HG02588 (cell line): ENCODE measurements at regions not wholly inside any gene's neighbourhood (a gene's known extent, or its start where the extent isn't known, plus 50 kb on each side); places are given as distances from the start of the nearest gene placed in this dataset.
"Not testable (repeated sequence)": the region's sequence is repeated elsewhere in the genome, so short reads cannot be mapped to it uniquely, and the experiment has no call there.

Experiments used
- ATAC-seq: cut with Tn5 transposase; IDR thresholded peaks from one replicate; pipeline ENCODE4 v1.9.1; 2021; ENCODE audit warnings: mild to moderate bottlenecking, moderate library complexity; ENCODE audit not compliant: unreplicated experiment

DNA sequence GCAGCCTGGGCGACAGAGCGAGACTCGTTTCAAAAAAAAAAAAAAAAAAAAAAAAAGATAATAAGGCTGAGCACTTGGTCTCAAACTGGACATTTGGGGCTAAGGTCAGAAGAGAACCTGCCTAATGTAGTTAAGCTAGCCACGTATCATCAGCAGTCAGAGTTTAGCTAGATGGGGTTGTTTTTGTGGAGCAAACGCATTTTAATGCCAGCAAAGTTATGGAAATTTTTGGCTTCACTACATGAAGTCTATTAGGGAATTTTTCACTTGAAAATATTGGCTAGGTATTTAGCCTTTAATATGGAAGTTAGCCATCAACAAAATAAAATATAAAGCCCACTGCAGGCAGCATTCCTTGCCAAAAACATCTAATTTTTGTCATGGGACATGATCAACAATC lies 902.9 kb upstream of the CDH18 start:
- not testable (repeated sequence) for ATAC-seq

DNA sequence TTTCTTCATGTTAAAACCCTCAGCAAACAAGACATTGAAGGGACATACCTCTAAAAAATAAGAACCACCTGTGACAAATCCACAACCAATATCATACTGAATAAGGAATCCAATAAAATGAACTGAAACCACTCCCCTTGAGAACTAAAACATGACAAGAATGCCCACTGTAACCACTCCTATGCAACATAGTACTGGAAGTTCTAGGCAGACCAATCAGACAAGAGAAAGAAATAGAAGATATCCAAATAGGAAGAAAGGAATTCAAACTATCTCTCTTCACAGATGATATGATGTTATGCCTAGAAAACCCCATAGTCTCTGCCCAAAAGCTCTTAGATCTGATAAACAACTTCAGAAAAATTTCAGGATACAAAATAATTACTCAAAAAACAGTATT lies 887.7 kb upstream of the CDH18 start:
- ATAC-seq, result not testable (repeated sequence)

DNA sequence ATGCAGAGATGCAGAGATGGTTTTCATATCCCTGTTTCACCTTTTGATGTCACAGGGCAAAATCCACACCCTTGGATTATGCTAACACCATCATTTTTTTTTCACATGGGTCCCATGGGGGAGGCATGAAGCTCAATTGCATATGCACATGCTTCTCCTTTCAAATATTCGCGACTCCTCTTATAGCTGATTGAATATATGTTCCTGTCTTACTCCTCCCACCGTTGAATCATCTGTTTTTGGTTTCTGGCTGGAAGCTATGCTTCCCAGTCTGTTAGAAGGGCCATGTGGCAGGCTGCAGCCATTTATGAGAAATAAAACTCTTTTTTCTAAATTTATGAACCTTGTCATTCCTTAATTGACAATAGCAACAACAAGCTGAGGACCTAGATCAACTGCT lies 877.9 kb upstream of the CDH18 start:
- not testable (repeated sequence) for ATAC-seq

DNA sequence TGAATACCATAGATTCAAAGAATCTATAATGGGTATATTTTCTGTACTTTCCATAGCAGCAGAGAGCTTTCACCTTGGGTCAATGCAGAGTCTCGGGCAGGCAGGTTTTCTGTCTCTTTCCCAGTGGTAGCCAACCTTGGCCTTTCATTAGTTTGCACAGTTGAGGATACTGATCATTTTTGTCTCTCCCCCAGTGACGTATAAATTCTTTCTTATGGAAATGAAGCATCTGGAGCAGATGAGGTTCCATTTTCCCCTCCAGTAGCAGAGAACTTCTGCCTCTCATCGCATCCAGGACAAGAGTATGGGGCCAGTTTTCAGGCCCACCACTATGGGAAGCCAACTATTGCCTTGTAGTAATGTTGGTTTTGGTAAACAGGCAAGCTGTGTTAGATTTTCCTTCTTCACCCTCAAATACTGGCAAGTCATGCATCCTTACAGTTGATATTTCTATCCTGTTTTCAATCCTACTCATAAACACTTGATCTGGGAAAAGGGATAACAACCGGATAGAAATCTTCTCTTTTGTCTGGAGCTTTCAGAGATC lies 845.2 kb upstream of the CDH18 start:
- ATAC-seq, result no peak

DNA sequence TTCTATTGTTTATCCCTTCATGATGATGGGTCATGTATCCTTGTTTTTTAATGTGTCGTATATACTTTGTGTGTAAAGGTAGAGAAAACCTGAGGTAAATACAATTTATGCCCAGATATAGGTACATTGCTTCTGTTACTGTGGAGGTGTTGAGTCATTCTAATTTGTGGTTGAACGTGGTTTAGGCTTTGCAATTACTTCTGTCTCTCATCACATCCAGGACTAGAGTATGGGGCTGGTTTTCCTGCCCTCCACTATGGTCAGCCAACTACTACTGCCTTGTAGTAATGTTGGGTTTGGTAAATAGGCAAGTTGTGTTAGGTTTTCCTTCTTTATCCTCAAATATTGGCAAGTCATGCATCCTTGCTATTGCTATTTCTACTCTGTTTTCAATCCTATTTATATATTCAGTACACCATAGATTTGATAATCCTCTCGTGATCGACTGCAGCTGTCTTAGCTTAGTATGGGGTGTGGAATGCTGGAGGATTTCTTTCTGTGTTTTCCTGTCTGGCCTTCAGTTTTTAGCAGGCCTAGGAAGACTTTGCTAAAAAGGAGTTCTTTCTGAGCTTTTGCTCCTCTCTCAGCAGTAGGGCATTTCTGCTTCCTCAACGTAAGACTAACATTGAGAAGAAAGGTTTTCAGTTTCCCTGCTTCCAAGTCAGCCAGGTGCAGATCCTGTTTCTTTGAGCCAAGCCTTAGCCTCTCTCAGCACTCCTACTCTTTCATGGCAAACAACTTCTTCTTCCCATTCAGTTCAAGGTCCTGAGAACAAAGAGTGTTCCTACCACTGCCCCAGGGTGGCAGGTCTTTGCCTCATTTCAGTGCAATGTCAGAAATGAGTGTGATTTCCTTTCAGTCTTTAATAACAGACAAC lies 844.4 kb upstream of the CDH18 start:
- no peak for ATAC-seq

DNA sequence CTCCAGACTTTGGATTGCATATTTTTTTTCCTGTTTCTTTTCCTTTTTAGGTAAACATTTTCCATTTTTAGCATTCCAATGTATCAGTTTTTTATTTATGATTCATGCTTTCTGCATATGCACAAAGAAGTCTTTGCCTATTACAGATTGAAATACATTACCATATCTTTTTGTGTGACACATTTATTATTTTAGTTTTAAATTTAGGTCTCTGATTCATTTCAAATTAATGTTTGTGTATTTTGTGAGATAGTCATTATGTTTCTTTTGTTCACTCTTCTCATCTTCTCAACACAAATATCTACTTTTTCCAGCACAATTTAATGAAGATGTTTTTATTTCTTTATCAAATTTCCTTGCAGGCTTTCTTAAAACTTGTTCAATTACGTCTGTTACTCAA lies 838.0 kb upstream of the CDH18 start:
- not testable (repeated sequence) for ATAC-seq

DNA sequence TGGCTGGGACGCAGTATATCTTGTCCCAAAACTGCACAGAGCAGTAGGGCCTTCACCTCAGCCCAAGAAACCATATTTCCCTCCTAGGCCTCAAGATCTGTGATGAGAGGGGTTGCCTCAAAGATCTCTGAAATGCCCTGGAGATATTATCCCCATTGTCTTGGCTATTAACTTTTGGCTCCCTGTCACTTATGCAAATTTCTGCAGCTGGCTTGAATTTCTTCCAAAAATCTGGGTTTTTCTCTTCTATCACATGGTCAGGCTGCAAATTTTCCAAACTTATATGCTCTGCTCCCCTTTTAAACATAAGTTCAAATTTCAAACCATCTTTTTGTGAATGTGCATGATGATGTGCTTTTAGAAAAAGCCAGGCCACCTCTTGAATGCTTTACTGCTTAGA lies 809.2 kb upstream of the CDH18 start:
- ATAC-seq, result not testable (repeated sequence)

DNA sequence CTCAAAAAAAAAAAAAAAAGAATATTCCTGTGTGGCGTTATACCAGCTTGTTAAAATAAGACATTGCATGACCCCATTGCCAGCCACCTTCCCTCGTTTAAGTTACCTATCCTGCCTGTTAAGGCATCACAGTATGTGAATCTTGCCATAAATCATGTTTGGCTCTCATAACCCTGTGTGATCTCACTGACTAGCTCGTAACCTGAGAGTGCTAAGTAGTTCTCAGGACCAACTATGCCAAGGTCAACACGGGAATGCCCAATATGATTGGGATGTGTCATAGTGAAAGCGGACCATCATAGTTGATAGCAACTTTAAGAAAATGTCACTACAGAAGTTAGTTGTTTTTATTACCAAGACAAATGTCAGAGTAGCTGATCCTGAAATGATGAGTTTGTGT lies 796.8 kb upstream of the CDH18 start:
- not testable (repeated sequence) for ATAC-seq

DNA sequence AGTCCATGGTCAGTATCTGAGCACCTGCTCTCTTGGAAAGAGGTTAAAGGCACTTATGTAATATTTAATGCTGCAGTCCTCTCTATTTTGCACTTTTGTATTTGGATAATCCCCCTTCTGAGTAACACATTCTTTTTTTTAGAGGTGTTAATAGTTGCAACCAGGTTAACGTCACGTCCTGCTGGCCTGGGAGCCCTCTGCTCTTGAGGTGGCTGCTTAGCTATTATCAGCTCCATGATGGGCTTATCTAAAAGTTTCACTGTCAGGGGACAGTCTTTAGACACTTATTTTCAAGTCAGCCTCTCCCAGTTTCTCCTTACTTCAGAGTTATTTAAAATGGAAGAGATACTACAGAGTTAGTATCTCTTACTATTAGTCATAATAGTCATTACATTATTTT lies 795.5 kb upstream of the CDH18 start:
- ATAC-seq, result not testable (repeated sequence)

DNA sequence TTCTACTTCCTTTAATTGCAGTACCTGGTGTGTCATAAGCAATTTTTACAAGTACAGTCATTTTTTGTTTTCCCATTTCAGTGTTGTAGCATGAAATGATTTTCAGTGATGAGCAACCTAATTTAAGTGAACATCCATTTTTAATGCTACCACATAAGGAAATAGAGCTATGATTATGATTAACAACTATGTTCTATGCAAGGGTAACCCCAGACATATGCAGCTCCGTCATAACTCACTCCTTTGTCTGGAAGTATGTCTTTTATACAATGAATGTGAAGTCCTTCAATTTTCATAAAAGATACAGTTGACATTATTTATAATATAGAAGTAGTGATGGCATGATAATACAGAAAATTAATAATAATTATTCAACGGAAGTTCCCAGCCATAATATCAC lies 783.3 kb upstream of the CDH18 start:
- ATAC-seq, result not testable (repeated sequence)

DNA sequence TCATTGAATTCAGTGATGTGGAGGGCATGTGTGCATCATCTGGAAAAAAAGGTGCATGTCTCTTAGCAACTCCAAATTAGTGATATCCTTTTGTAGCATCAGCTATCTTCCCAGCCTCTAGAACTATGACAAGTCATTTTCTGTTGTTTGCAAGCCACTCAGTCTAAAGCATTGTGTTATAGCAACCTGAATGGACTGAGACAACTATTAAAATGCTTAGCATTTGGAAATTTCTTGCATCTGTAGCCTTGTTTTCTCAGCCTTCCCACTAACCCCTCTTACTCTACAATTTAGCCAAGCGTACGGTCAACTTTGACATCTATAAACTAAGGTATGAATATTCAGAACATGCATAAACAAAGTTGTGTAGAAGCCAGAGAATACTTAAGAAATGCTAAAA lies 777.1 kb upstream of the CDH18 start:
- not testable (repeated sequence) for ATAC-seq

DNA sequence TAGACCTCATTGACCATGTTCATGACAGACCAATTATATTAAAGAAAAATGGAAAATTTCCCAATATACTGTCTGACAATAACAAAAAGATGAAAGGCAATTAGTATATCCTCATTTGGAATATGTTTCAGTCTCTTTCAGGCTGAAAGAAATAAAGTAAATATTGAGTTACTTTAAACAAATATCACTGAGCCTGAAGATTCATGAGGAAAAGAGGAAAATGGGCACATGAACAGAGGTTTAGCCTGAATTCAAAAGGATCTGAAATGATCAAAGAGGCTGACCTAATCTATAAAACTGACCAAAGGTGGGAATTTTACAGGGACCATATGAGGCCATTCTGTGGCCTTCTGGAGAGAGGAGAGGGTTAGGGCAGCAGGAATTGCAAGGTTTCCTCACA lies 771.5 kb upstream of the CDH18 start:
- not testable (repeated sequence) for ATAC-seq

DNA sequence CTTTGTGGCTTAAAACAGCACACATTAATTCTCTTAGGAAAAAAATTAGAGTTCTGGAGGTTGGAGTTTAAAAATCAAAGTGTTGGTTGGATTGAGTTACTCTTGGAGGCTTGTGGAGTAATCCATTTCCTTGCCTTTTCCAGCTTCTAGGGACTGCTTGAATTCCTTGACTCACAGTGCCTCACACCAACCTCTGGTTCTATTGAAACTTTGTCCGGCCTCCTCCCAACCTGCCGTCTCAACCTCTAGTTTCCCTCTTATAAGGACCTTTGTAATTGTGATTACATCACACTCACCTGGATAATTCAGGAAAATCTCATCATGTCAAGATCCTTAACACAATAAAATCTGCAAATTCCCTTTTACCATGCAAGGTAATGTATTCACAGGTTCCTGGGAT lies 764.2 kb upstream of the CDH18 start:
- not testable (repeated sequence) for ATAC-seq

DNA sequence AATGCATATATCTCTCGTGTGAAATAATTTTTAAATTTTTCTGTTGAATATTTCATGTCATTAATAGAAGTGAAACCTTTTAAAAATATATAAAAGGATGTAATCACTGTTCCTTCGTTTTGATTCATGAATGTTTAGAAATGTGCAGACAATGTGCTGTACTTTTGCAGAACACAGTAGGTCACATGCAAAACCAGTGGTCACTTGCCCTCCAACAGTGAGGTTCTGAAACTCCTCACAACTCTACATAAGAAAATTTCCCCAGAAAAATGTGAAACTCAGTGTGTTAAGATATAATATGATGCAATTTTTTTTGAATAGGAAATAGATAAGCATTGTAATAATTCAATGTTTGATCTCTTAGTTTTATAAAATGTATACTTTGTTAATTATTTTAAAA lies 747.7 kb upstream of the CDH18 start:
- peak; percentile 91 for ATAC-seq

DNA sequence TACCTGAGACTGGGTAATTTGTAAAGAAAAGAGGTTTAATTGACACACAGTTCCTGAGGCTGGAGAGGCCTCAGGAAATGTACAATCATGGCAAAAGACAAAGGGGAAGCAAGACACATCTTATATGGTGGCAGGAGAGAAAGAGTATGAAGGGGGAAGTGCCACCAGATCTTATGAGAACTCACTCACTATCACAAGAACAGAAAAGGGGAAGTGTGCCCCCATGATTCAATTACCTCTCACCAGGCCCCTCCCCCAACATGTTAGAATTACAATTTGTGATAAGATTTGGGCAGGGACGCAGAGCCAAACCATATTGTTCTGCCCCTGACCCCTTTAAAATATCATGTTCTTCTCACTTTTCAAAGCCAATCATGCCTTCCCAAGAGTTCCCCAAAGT lies 744.2 kb upstream of the CDH18 start:
- not testable (repeated sequence) for ATAC-seq

DNA sequence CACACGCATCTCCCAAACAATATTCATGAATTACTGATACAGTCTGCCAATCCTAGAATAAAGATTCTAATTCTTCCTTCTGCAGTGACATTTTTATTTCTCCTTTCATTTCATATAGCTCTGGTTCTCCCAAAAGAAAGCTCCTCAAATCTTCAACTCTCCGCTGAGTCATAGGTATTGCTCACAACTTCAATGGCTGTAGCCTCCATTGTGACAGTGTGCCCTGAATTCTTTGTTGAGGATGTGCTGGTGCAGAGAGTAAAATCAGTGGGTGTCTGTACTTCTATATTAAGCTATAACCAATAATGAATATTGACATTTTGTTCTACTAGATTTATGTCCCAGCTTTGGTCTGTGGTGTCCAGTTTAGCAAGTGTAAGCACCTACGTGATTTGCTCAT lies 733.3 kb upstream of the CDH18 start:
- ATAC-seq, result not testable (repeated sequence)

DNA sequence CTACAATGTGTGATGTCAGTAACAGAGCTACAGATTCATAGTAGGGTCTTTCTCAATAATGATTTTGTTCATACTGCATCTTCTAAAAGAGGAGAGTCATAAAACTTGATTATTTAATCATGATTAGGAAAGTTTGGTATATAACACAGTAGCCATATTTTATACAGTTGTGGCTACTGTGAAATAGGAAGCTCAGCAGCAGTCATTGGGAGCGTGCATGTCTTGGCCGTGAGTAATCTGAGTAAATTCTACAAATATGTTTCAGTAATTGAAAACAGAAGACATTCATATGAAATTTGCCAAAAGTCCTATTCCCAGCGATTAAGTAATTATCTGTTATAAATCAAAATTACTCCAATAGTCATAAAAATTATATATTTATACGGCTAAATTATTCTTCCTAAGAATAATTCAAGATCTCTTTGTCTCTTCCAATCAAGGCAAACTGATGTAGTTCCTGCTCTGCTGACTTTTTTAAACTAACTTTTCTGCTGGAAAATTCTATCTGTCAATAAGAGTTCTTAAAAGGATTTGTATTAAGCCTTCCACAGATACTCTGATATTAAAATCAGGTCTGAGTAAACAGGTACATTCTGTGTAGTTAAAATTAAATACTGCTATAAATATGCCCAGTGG lies 723.6 kb upstream of the CDH18 start:
- not testable (repeated sequence) for ATAC-seq

DNA sequence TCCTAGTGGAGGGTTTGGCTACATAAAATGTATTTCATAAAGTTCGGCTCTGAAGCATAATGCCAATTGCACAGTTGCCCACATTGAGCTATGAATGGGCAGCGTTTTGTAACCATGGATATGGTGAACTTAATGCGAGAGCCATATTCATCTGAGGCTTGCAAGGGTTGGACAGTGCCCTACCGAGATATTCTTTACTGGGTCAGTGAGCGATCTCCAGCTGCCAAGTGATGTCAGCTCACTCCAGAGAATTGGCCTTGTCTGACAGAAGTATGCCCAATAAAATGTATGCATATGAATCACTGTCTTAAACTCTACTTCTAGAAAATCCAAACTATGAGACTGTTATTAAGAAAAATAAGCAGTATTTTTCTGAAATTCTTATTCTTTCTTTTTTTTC lies 719.6 kb upstream of the CDH18 start:
- ATAC-seq, result not testable (repeated sequence)

DNA sequence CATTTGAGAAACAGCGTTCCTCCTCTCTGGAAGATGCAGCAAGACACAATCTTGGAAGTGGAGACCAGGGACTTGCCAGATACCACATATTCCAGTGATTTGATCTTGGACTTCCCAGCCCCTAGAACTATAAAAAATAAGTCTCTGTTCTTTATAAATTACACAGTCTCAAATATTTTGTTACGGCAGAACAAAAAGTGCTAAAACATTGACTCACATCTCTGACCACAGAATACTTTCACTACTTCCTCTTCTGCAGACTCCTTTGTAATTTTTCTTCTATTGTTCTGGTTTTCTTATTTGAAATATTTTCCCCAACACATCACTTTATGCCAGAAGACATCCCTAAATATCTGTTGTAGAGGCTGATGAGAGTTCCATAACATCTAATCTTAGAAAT lies 706.1 kb upstream of the CDH18 start:
- no peak for ATAC-seq

DNA sequence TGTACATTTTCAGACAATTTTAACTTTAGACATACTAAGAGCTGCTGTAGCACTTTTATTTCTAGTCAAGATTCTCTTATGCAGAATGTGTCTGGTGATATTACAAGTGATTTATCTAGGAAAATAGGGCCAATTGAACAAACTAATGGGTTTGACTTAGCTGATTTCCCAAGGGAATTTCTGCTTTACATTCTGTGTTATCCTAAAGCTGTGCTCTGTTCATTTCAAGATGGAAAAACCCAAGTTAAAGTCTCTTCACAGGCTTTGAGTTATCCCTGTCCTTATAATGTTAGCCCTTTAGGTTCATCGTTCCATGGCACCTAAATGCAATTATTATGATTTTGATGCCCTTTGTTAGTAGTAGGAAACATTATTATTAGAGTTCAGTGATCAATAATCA lies 704.9 kb upstream of the CDH18 start:
- ATAC-seq, result no peak

DNA sequence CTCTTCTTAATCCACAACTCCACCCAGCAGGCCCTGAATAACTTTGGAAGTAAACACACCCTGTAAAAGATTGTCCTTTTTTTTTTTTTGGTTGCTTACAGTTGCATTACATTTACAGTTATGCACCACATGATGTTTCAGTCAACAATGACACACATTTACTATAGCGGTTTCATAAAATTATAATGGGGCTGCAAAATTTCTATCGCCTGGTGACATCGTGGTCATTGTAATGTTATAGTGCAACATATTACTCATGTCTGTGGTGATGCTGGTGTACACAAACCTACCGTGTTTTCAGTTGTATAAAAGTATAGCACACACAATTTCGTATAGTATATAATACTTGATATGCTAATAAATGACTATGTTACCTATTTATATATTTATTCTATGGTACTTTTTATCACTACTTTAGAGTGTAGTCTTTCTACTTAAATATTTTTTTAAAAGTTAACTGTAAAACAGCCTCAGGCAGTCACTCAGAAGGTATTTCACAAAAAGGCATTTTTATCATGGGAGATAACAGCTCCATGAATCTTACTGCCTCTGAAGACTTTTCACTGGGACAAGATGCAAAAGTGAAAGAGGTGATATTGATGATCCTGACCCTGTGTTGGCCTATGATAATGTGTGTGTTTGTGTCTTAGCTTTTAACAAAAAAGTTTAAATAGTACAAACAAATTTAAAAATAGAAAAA lies 695.4 kb upstream of the CDH18 start:
- no peak for ATAC-seq
